ENCODE measurements at regions not wholly inside any gene's neighbourhood (a gene's known extent, or its start where the extent isn't known, plus 50 kb on each side); places are given as distances from the start of the nearest gene placed in this dataset.

GRCh38 chr9:20085842-20086241 lies 297.0 kb upstream of the SLC24A2 start:
- no peak overlapping the region for H2BK120ac ChIP-seq (replicated peaks; ENCODE audit: low read depth, low read length)
- FAIRE-seq, result no peak
- DNase-seq (ENCODE audit: low read depth in 1 of 2, low spot score in 2 of 2), result no peak
- H2BK15ac ChIP-seq (ENCODE audit: low read length), result no peak overlapping the region
- no peak overlapping the region for H2AK5ac ChIP-seq (ENCODE audit: low read depth, low read length)
- 85% methylated on average over 1 of the region's 1 CpG; no CpG with 5 or more reads in 1 of the 2 experiments for WGBS, 2 experiments (ENCODE audit: extremely low coverage in 1 of 2, insufficient coverage in 1 of 2, insufficient read length in 1 of 2, insufficient replicate concordance in 2 of 2, low coverage in 1 of 2, low lambda C conversion rate in 2 of 2, missing lambda C conversion rate in 1 of 2)
- no peak overlapping the region for H2BK12ac ChIP-seq (ENCODE audit: low read depth, low read length)
- H3K79me2 ChIP-seq (ENCODE audit: control insufficient read depth in 1 of 2, insufficient read depth in 2 of 2, low read length in 2 of 2), result no peaks in the 10 kb centered on the region
- H4K8ac ChIP-seq (ENCODE audit: extremely low read depth, insufficient read depth, low read length), result no peak overlapping the region
- no peak overlapping the region for H3K9ac ChIP-seq (replicated peaks in 1 of 4; ENCODE audit: extremely low read depth in 1 of 4, low read depth in 3 of 4, low read length in 3 of 4)
- no peak overlapping the region for H2AFZ ChIP-seq (ENCODE audit: low read length)
- H3K27me3 ChIP-seq (replicated peaks in 1 of 4; ENCODE audit: control insufficient read depth in 3 of 4, extremely low read depth in 1 of 4, insufficient read depth in 3 of 4, low read length in 3 of 4), result no peaks in the 10 kb centered on the region
- no peaks in the 10 kb centered on the region for H3K23me2 ChIP-seq (ENCODE audit: low read depth, low read length)
- TF ChIP-seq TAF7 (optimal IDR thresholded peaks at IDR 0.05; ENCODE audit: borderline replicate concordance, low read depth, low read length) (no peak), GABPA (IDR thresholded peaks at IDR 0.05; ENCODE audit: borderline replicate concordance, insufficient read depth, low read length) (no peak), JUN (IDR thresholded peaks at IDR 0.05; ENCODE audit: low read depth, low read length) (no peak), POLR2AphosphoS5 (IDR thresholded peaks at IDR 0.05; ENCODE audit: low read depth, low read length) (no peak), SIN3A (conservative IDR thresholded peaks at IDR 0.05 in 1 of 2, IDR thresholded peaks at IDR 0.05 in 1 of 2; ENCODE audit: low read depth in 1 of 2, low read length in 2 of 2) (no peak), ATF2 (IDR thresholded peaks at IDR 0.05; ENCODE audit: low read length) (no peak), RAD21 (IDR thresholded peaks at IDR 0.05 in 1 of 2, conservative IDR thresholded peaks at IDR 0.05 in 1 of 2; ENCODE audit: low read depth in 2 of 2, low read length in 2 of 2) (no peak), MAFK (IDR thresholded peaks at IDR 0.05; ENCODE audit: low read depth, low read length) (no peak), POLR2A (IDR thresholded peaks at IDR 0.05; ENCODE audit: control extremely low read depth in 1 of 2, low read depth in 2 of 2, low read length in 2 of 2) (no peak), JUND (IDR thresholded peaks at IDR 0.05; ENCODE audit: low read length) (no peak)
- no peak overlapping the region for H4K5ac ChIP-seq (ENCODE audit: insufficient read length, low read depth, low read length)
- no peak overlapping the region for H3K4me3 ChIP-seq (ENCODE audit: extremely low read depth in 1 of 4, insufficient read depth in 2 of 4, low read depth in 3 of 4, low read length in 4 of 4)
- no peak overlapping the region for H3K4ac ChIP-seq (replicated peaks; ENCODE audit: insufficient read length, low read depth, low read length)
- H3K9me3 ChIP-seq (ENCODE audit: insufficient read depth in 2 of 2, low read depth in 1 of 2, low read length in 1 of 2), result no peaks in the 10 kb centered on the region
- no peak overlapping the region for H3K27ac ChIP-seq (ENCODE audit: low read depth, low read length)
- H3K23ac ChIP-seq (ENCODE audit: insufficient read length), result no peak overlapping the region
- no peak overlapping the region for H2BK20ac ChIP-seq (ENCODE audit: low read length)
- H3K4me1 ChIP-seq (replicated peaks in 1 of 4; ENCODE audit: control insufficient read depth in 3 of 4, insufficient read depth in 4 of 4, low read length in 3 of 4), result no peaks in the 10 kb centered on the region
- H2BK5ac ChIP-seq (ENCODE audit: low read depth, low read length), result no peak overlapping the region
- H3K56ac ChIP-seq (replicated peaks; ENCODE audit: insufficient read length, low read depth, low read length), result no peak overlapping the region
- no peaks in the 10 kb centered on the region for H3K79me1 ChIP-seq (ENCODE audit: low read depth, low read length)
- CTCF ChIA-PET (ENCODE audit: partially characterized antibody), result no interaction called here
- H3K36me3 ChIP-seq (ENCODE audit: control insufficient read depth in 2 of 4, insufficient read depth in 4 of 4, low read length in 3 of 4), result no peaks in the 10 kb centered on the region
- no peak overlapping the region for H4K91ac ChIP-seq (replicated peaks; ENCODE audit: insufficient read length, low read length)
- no peak overlapping the region for H3K18ac ChIP-seq (ENCODE audit: extremely low read depth, low read length)
- no peak overlapping the region for H3K4me2 ChIP-seq (ENCODE audit: insufficient read depth in 1 of 2, low read depth in 2 of 2, low read length in 2 of 2)
- no peak overlapping the region for H3K14ac ChIP-seq (ENCODE audit: insufficient read length)
- no peaks in the 10 kb centered on the region for H4K20me1 ChIP-seq (replicated peaks in 1 of 2; ENCODE audit: control insufficient read depth in 1 of 2, insufficient read depth in 2 of 2, low read length in 2 of 2)
- POLR2A ChIA-PET (ENCODE audit: partially characterized antibody), result no interaction called here

Data from H1 (cell line).